TTC549 (cell line): ENCODE measurements at regions not wholly inside any gene's neighbourhood (a gene's known extent, or its start where the extent isn't known, plus 50 kb on each side); places are given as distances from the start of the nearest gene placed in this dataset.

Experiments
- FAIRE-seq: peaks from 2 replicates; lab custom pipeline; 2012; peaks lifted over from hg19 to GRCh38; lab: Jason Lieb, UNC

DNA sequence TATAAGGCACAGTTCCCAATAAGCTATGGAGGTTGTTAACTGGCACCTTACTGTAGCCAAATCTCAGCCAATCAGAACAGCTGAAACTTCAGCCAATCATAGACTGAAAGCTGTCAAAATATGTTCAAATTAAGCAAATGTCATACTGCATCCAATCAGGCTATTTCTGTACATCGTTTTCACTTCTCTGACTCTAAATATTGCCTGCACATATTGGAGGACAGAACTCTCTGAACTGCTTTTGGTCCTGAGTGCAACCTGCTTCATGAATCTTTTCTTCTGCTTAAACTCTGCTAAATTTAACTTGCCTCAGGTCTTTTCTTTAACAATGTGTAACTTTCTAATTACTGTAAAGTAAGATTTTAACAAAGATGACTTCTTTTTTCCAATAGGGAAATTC, 1198.9 kb upstream of the PCDH7 start:
- no peak for FAIRE-seq

DNA sequence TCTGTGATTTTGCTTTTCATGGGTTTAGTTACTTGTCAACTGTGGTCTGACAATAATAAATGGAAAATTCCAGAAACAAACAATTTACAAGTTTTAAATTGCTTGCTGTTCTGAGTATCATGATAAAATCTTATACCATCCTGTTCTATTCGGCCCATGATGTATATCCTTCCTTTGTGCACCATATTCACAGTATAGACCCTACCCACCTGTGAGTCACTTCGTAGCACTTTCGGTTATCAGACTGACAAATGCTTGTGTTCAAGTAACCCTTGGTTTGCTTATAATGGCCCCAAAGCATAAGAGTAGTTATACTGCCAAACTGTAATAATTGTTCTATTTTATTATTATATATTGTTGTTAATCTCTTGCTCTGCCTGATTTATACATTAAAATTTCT, 1183.4 kb upstream of the PCDH7 start:
- FAIRE-seq = no peak

DNA sequence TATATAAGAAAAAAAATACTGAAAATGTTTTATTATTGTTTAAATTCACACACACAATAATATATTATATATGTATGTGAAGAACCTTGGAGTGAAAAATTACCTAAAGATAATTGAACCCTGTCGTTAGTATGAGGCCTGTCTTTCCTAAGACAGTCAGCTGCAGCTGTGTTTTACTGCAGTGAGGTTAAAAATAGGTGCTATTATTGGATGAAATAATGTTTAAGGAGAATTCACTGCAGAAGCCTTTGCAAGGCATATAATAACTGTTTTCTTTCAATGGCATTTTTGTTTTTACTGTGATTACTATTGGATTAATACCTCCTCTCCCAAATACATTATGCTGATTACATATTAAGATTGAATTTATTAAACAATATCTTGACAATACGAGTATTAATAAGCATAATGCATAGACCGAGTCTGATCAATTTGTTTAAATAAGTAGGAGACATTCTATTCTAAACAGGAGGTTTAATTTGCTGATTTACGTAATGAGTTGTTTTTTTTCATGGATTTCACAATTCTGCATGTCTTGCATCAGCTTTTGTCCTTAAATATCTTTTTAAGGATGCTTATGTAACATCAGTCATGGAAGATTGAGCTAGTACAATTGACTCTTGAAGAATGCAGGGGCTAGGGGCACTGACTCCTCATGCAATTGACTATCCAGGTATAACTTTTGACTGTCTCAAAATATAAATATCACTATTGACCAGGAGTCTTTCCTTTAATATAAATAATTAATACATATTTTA, 1181.1 kb upstream of the PCDH7 start:
- no peak for FAIRE-seq

DNA sequence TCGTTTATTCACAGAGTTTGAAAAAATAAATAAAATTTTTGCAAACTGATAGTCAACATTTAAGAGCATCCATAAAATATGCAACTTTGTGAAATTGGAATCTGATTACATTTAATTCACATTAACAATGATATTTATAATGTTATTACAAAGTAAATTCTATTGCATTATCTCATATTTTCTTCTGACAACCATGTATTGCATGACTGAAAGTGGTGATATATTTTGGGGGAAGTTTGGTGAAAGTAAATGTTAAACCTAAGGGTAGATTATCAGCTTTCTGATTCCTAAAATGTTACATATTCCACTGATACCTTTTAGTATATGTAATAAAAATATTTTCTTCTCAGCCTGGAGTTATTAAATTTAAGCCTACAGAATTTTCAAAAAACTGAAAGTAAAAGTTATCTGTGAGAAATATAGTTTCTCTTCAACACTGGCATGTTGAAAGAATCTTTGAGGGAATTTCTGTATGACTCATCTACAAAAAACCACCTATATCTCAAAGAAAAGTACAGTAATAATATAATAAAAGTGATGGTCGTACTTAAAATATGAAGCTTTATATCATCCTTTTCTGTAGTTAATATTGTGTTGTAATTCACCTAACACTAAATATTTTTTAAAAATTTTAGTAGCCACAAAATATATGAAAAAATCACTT, 1179.6 kb upstream of the PCDH7 start:
- FAIRE-seq = no peak

DNA sequence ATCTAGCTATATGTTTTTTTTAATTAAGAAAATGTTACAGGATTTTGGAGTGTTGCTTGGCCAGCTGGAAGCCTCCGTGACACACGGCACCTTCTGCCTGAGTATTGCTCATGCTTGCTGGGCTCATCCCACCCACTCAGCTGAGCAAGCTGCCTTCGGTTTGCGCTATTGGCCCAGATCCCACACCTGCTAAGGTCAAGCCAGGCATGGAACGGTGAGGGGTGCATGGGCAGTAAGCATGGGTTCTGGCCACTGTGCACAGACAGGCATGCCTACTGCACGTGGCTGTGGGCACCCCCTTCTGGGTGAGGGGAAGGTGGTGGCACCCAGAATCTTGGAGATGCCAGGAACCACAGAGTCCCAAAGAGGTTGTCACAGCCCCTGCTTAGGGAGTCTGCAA, 1178.4 kb upstream of the PCDH7 start:
- FAIRE-seq = no peak

DNA sequence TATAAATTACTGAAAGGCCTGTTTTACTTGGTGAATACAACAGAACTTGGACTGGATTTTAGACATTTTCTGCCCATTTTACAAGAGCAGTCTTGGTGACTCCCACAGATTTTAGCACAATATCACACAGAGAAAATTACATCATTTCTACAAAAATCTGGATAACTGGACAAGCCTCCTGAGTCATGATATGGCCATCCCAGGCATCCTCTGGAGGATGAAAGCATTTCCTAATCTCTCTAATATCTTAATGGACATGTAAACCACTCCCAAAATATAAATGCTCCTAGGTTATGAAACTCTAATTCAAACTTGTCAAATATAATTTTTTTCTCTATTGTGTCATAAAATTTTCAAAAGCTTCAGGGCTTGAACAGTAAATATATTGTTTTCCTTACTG, 1170.8 kb upstream of the PCDH7 start:
- FAIRE-seq = no peak

DNA sequence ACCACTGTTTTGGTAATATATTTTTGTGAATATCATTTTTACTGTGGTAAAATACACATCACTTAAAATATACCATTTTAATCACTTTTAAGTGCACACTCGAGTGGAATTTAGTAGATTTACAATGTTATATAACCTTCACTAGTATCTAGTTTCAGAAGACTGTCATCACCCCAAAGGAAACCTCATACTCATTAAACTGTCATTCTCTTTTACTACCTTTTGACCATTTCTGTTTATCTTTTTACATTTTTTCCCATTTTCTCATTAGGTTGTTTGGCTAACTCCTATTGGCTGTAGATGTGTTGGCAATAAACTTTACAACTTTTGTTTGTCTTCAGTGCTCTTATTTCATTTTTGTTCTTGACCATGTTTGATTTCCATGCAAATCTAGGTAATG, 1168.3 kb upstream of the PCDH7 start:
- FAIRE-seq = no peak

DNA sequence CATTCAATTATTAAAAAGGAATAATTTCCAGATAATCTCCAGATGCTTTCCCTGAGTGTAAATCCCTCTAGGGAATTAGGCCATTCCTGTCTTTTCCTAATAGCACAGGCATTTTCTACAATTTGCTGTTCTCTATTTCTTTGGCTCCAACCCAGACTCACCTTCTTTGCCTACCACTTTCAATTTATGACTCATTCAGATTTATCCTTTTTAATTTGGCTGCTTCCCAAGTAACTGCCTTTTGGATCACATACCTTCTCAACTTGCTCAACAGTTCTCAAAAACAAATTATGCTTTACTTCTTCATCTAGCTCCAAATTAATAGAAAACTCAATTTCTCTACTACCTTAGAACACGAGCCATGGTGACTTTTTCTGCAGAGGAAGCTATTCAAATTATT, 1166.3 kb upstream of the PCDH7 start:
- no peak for FAIRE-seq

DNA sequence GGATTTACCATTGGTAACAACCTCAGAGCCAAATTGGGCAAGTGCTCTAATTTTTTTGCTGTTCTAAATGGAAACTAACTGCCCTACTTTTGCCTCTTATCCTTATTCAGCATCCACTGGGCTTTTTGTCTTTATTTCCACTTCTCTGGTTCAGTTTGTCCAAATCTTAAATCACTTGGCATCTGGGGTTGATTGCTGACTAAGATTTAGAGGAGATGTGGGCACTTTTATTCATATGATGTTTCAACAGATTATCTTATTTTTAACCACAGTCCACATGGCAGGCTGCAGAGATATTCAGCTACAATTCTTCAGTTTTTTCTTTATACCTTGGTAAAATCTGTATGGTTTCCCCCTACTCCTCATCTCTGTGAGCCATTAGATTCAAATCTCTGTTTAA, 1161.4 kb upstream of the PCDH7 start:
- FAIRE-seq = no peak

DNA sequence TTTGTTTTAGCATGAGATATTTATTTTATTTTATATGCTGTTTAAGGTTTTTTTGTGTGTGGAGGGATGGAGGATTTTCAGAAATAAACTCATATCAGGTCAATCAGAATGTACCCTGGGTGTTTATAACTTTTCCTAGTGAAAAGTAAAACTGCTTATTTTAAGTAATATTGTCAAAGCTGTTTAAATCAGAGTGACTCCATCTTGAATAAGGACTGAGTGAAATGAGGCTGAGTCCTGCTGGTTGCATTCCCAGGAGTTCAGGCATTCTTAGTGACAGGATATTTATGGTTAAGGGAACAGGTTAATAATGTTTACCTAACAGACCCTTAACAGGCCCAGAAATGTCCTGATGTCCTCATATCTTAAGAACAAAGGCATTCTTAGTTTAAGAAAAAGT, 1160.9 kb upstream of the PCDH7 start:
- FAIRE-seq = no peak

DNA sequence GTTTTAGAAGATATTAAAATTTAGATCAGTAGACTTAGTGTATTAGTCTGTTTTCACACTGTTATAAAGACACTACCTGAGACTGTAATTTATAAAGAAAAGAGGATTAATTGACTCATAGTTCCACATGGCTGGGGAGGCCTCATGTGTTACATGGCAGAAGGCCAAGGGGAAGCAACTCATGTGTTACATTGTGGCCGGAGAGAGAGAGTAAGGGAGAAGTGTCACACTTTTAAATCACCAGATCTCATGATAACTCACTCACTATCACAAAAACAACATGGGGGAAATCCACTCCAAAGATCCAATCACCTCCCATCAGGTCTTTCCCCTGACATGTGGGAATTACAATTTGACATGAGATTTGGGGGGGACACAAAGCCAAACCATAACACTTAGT, 1159.7 kb upstream of the PCDH7 start:
- no peak for FAIRE-seq

DNA sequence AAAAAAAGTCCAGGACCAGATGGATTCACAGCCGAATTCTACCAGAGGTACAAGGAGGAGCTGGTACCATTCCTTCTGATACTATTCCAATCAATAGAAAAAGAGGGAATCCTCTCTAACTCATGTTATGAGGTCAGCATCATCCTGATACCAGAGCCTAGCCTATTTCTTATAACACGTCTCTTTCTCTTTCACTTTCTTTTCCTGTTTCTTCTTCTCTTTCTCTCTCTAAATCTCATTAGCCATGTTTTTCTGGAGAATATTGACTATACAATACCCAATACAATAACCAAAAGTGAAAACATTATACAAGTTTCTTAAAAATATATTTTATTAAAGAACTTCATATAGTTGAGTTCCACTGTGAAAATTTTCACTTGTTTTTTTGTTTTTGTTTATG, 1154.9 kb upstream of the PCDH7 start:
- FAIRE-seq = no peak

DNA sequence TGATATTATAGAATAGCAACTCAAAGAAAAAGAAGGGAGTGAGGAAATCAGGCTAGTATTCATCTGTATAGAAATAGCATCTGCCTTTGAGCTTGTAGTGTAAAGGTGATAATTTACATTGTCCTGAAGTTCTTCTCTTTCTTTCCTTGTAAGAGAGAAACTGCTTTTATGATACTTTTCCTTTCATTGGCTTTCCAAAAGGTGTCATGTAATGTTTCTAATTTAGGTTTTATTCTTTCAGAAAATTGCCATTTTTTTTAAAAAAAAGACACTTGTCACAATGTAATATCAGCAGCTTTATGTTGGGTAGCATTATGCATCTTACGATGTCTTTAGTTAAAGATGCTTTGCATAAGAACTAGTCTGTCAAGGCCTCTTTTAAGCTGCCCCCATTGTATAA, 1153.8 kb upstream of the PCDH7 start:
- FAIRE-seq = no peak

DNA sequence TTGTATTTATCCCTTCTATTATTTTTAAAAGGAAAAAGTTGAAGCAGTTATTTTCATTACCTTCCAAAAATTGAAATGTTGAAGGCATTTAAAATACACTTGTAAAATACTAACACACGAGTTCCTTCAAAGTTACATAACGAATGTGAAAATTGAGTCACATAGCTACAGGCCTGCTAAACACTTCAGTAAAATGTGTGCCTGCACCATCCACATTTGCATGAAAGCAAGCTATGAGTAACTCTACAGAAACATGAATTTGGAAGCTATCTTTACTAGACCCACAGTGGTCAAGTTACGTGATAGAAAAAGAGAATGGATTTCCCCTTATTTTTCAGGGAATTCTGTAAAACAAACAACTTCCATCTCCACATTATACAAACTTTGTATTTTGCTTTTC, 1148.8 kb upstream of the PCDH7 start:
- no peak for FAIRE-seq

DNA sequence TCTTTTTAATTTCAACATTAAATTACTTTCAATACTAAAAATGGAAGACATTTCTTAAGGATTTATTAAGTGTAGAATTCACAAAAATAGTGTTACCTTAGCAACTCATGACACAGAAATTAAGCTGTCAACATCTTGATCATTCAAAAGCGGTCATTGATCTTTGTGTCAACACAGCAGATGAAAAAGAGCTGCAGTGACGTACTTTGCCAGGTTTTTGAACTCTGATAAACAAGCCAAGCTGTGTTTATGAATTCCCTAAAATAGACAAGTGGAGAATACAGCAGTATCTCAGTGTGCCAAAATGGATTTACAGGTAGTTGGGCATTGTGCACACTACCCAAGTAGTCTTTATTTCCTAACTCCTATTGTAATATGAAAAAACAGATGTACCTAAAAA, 1141.8 kb upstream of the PCDH7 start:
- FAIRE-seq = no peak

DNA sequence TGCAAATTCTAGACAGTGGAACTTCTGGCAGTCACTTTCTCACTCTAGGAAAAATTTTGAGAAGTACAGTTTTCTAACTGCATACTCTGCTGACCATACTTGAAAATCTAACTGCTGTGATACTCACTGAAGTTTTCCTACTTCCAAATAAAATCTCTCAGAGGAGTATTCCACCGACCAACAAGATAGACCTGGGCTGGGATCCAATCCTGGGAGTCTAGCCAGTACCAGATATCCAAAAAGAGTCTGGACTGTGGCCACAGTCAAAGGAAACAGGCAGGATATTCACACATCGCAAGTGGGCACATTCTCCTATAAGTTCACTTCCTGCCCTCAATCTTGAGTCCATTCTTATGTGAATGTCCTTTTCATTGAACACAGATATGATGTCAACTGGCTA, 1138.7 kb upstream of the PCDH7 start:
- FAIRE-seq = no peak

DNA sequence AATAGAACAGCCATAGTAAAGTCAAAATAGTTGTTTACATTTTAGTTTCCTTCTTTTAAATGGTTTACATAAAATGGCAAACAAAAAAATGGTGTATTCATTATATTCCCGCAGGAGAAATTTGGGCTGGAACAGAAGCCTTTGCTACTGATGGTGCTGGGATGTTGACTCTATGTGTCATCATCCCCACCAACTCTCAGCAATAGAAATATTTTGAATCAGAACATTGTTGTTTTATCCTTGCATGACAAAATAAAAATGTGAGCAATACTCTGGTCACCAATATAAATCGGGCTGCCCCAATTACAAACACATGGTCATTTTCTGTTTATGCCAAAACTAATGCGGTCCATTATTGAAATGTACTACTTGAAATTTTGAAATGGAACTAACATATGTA, 1131.6 kb upstream of the PCDH7 start:
- no peak for FAIRE-seq

DNA sequence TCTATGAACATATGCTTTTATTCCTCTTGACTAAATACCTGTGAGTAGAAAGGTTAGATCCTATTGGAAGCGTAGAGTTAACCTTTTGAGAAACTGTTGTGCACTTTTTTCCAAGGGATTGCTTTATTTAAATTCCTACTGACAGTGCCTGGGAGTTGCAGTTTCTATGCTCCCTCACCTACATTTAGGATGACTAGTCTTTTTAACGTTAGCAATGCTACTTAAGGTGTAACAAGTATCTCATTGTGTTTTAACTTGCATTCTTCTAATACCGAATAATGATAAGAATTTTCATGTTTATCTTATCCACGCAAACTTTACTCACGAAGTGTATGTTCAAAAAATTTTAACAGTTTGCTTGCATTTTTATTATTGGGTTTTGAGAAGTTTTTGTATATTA, 1123.9 kb upstream of the PCDH7 start:
- no peak for FAIRE-seq

DNA sequence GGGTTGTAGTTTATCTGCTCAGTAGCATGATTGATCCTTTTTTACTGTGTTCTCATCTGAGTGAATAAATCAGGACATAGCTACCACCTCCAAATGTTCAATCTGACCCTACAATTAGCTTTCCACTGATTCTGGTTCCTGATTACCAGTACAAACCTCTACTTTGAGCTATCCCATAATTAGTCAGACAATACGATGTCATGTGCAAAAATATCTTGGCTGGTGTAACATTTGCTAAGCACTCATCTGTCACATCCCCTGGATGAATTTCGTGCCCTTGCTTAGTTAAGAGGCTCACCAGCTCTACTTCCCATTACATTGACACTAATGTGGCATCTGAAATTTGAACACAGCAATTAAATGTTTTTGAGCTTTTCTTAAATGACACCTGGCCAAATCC, 1101.0 kb upstream of the PCDH7 start:
- no peak for FAIRE-seq

DNA sequence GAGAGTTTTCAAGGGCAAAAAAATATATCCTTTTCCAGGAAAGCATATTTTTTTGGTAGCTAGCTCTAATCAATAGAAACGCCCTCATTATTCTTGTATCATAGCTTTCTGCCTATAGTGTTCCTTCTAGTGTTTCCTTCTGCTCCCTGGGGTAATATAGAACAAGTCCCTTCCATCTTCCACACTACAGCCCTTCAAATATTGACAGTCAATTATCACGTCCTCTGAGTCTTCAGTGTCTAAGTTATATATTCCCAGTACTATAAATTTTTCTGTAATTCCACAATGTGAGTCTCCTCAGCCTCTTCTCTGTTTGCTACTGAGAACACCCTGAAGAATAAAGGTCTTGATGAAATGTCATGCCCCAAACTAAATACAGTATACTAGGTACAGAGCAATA, 1088.0 kb upstream of the PCDH7 start:
- no peak for FAIRE-seq

DNA sequence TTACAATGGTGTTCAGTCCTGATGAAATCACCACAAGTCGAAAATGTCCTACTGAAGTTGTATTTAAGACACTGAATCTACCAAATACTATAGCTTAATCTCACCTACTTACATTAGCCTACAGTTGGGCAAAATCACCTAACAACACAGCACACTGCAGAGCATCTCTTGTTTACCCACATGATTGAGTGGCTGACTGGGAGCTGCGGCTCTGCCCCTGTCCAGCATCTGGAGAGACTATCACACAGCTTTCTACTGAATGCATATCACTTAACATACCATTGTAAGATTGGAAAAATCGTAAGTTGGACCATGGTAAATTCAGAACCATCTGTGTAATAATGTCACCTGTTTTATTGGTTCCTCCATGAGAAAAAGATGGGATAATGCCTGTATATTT, 1083.2 kb upstream of the PCDH7 start:
- FAIRE-seq = no peak

DNA sequence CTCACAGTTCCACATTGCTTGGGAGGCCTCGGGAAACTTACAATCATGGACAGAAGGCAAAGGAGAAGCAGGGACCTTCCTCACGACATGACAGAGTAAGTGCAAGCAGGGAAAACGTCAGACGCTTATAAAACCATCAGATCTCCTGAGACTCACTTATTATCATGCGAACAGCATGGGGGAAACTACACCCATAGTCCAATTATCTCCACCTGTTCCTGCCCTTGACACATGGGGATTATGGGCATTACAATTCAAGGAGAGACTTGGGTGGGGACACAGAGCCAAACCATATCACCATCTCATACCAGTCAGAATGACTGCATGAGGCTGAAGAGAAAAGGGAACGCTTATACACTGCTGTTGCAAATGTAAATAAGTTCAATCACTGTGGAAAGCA, 1066.9 kb upstream of the PCDH7 start:
- no peak for FAIRE-seq

DNA sequence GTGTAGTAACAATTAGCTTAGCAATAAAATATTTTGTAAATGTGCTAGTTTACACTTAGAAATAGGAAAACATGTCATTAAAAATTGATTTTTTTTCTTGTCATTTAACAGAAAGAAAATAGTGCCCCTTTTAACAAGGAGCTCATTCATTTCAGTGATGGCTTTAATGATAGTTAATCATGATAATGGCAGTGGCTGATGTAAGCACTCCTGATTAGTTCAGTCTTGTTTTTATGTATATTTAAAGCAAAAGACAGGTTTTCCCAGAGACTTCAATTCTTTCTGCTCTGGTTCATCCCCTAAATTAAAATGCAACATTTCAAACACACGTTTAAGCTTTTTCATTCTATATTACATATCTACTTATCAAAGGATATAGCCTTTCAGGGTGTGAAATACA, 1039.5 kb upstream of the PCDH7 start:
- no peak for FAIRE-seq

DNA sequence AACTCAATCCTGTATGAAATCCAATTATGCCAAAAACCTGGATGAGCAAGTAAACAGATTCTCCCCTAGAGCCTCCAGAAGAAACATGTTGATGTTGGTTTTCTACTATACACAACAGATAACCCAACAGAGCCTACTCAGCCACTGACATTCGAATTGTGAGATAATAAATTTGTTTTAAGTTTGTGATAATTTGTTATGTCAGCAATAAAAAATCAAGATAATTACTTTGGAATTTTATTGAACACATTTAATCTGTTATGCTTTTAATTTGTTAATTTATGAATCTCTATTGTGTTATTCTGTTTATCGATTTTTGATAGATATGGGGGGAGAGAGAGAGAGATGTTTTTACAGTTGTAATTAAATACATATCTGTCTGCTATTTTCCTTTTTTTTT, 1016.1 kb upstream of the PCDH7 start:
- FAIRE-seq = no peak
